Cardiac muscle cell (in vitro differentiated cells and primary cell): ENCODE measurements at regions not wholly inside any gene's neighbourhood (a gene's known extent, or its start where the extent isn't known, plus 50 kb on each side); places are given as distances from the start of the nearest gene placed in this dataset.

Source experiments
- DNase-seq, 2 donors: peaks; one replicate each; pipeline versions ENCODE4 v3.0.0 to v3.0.0-alpha.2; 2010 to 2017; ENCODE audit warnings: low read depth in 1 of 2, low spot score in 1 of 2
- H3K27ac ChIP-seq: fragments of 200-600 bp; sonication (generic); 2 replicates; pipeline ENCODE4 v1.5.1; 2016
- H3K27me3 ChIP-seq: fragments of 200-600 bp; sonication (generic); 2 replicates; pipeline ENCODE4 v1.6.0; 2016; ENCODE audit warnings: control low read depth
- H3K36me3 ChIP-seq: fragments of 200-600 bp; sonication (generic); 2 replicates; pipeline ENCODE4 v1.5.1; 2016; ENCODE audit warnings: control low read depth
- H3K4me1 ChIP-seq: fragments of 200-600 bp; sonication (generic); 2 replicates; pipeline ENCODE4 v1.8.1; 2017; ENCODE audit warnings: low read depth, mild to moderate bottlenecking, mixed run types
- H3K4me3 ChIP-seq: fragments of 200-600 bp; sonication (generic); 2 replicates; pipeline ENCODE4 v1.5.1; 2016; ENCODE audit warnings: mild to moderate bottlenecking
- H3K9me3 ChIP-seq: fragments of 200-600 bp; sonication (generic); 2 replicates; pipeline ENCODE4 v1.5.1; 2017; ENCODE audit warnings: low read depth, mild to moderate bottlenecking, control low read depth
- TF ChIP-seq, protein P1 (sequence below): IDR thresholded peaks from 2 replicates; pipeline ENCODE4 v1.5.1; 2012; ENCODE audit warnings: low read depth, mild to moderate bottlenecking, low read length

DNA sequence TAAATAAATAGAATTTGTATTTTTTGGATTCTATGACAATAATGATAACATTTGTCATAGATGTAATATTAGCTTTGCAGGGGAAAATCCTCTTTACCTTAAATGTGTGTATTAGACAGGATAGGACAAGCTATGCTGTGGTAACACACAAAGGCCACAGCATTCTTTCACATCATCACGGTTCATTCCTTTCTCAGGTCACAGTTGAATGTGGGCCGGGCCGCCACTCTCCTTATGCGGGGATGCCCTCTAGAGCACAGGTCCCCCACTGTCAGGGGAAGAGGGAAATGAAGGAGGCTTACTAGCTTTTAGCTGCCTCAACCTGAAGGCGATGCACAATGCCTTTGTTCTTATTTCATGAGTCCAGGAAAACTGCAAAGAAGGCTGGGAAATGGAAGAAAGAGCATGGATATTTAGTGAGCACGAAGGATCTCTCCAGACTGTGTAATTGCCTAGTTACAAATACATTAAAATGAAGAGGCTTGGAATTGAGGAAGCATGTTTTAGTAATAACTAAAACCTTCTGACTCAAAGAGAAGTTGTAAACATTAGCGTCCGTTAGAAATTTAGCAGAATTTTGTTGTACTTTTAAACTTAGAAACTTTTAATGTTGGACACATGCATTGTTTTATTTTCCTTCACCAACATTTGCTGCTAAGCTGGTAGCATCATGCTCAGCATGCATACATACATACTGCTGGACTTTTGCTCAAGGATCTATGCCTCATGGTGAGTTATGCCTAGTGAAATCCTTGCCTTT is 248.9 kb upstream of the FOXQ1 start:
- Histone ChIP-seq H3K4me3 (no peak overlapping the region), H3K36me3 (no peaks in the 10 kb centered on the region), H3K9me3 (no peaks in the 10 kb centered on the region), H3K27me3 (no peaks in the 10 kb centered on the region), H3K27ac (no peak overlapping the region), H3K4me1 (peaks cover 3% of the 10 kb centered on the region)
- no peak for DNase-seq
- TF ChIP-seq, protein P1, sequence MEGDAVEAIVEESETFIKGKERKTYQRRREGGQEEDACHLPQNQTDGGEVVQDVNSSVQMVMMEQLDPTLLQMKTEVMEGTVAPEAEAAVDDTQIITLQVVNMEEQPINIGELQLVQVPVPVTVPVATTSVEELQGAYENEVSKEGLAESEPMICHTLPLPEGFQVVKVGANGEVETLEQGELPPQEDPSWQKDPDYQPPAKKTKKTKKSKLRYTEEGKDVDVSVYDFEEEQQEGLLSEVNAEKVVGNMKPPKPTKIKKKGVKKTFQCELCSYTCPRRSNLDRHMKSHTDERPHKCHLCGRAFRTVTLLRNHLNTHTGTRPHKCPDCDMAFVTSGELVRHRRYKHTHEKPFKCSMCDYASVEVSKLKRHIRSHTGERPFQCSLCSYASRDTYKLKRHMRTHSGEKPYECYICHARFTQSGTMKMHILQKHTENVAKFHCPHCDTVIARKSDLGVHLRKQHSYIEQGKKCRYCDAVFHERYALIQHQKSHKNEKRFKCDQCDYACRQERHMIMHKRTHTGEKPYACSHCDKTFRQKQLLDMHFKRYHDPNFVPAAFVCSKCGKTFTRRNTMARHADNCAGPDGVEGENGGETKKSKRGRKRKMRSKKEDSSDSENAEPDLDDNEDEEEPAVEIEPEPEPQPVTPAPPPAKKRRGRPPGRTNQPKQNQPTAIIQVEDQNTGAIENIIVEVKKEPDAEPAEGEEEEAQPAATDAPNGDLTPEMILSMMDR, result no peak

- Histone ChIP-seq H3K36me3 (no peaks in the 10 kb centered on the region), H3K9me3 (no peaks in the 10 kb centered on the region), H3K4me3 (no peak overlapping the region), H3K4me1 (no peaks in the 10 kb centered on the region), H3K27ac (no peak overlapping the region), H3K27me3 (no peaks in the 10 kb centered on the region)
- no peak for DNase-seq
- TF ChIP-seq, protein P1, result no peak
Measured at GRCh38 chr6:1059596-1059995, 252.3 kb upstream of the FOXQ1 start.

- TF ChIP-seq, protein P1, result no peak
- no peaks in the 10 kb centered on the region for H3K9me3 ChIP-seq
- H3K4me3 ChIP-seq, result no peak overlapping the region
- H3K27ac ChIP-seq, result no peak overlapping the region
- H3K27me3 ChIP-seq, result no peaks in the 10 kb centered on the region
- H3K36me3 ChIP-seq, result no peaks in the 10 kb centered on the region
- DNase-seq, result no peak
- H3K4me1 ChIP-seq, result no peaks in the 10 kb centered on the region
Measured at GRCh38 chr6:1057490-1058135, 254.3 kb upstream of the FOXQ1 start.

DNA sequence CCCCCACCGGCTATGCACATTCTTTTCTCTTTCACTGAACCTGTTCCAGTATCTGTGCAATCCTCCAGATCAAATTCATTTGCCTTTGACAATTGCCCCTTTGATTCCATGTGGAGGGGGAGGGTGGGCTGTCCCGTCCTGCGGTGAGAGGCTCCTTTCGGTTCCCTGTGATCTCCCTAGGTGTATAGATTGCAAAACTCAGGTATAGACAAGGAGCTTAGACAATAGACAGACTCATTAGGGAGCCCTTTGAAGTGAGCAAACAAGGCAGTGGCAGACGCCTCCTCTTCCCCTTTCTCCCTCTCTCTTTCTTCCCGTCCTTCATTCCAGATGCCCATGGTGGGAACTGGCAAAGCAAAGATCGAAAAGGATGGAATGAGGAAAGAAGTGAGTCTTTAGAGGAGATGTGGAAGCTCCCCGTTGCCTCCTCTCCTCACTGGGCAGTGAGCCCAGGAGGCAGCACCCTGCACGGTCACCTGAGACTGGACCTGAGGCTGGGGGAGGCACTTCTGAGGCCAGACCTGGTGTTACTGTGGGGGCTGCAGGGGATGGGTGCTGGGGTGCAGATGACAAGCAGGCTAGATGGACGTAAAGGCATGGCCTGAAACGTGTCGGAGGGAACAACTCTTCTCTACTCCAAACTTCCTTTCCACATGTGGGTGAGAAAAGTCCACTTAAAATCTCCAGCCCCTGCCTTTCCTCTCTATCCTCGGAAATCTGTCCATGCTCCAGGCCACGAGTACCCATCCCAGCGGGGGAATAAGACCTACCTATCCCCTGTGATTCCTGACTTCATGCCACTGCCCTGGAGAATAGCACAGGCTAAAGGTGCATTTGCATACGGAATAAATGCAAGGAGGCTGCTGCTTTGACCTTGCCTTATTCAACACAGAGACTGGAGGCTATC is 256.6 kb upstream of the FOXQ1 start:
- Histone ChIP-seq H3K36me3 (no peaks in the 10 kb centered on the region), H3K4me1 (no peaks in the 10 kb centered on the region), H3K4me3 (no peak overlapping the region), H3K27ac (no peak overlapping the region), H3K27me3 (no peaks in the 10 kb centered on the region), H3K9me3 (no peaks in the 10 kb centered on the region)
- DNase-seq, result no peak
- TF ChIP-seq, protein P1, result no peak

DNA sequence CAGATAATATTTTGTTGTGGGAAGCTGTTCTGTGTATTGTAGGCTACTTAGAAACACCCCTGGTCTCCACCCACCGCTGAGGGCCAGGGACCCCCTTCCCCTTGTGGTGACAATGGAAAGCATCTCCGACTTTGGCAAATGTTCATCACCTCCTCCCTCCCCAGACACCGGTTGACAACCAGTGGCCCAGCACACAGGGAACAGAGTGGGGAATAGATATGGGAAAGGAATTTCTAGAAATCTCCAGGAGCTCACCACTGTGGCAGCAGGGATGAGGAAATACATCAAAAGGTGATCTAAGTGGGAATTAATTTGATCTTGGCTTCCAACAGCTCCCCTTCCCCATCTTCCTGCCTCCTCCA is 257.3 kb upstream of the FOXQ1 start:
- no peak for DNase-seq
- H3K36me3 ChIP-seq, result no peaks in the 10 kb centered on the region
- H3K27me3 ChIP-seq, result no peaks in the 10 kb centered on the region
- H3K9me3 ChIP-seq, result no peaks in the 10 kb centered on the region
- no peak overlapping the region for H3K4me3 ChIP-seq
- TF ChIP-seq, protein P1, result no peak
- H3K4me1 ChIP-seq, result no peaks in the 10 kb centered on the region
- H3K27ac ChIP-seq, result no peak overlapping the region
